ENCODE measurements at regions not wholly inside any gene's neighbourhood (a gene's known extent, or its start where the extent isn't known, plus 50 kb on each side); places are given as distances from the start of the nearest gene placed in this dataset.

DNA sequence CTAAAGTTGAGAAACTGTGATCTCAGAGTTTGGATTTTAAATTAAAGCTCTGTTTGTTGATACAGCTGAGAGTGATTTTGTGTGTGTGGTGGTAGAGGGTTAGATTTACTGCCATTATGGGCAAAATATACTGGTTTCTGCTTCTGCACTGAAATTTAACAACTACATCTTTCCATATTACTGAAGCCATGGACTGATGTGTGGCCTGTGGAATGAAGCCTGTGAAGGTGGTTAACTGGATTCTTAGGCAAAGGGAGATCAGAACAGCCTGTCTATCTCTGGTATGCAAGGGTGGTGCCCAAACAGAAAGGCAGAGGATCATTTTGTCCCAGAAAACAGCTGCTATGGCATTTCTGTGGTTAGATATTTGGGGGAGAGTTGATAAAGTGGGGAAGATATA lies 297.3 kb upstream of the THBS1 start:
- CTCF ChIA-PET (ENCODE audit: partially characterized antibody) = no interaction called here
- no peak for DNase-seq (ENCODE audit: low read depth in 1 of 2, low spot score in 2 of 2)

More for the DNA sequence above, 297.3 kb upstream of the THBS1 start:
- H3K79me1 ChIP-seq (ENCODE audit: low read depth, low read length) = no peaks in the 10 kb centered on the region
- H3K4me3 ChIP-seq (ENCODE audit: extremely low read depth in 1 of 4, insufficient read depth in 2 of 4, low read depth in 3 of 4, low read length in 4 of 4) = no peak overlapping the region
- no peak overlapping the region for H2AFZ ChIP-seq (ENCODE audit: low read length)
- no peak for TF ChIP-seq CEBPB (IDR thresholded peaks at IDR 0.05; ENCODE audit: low read depth, low read length)
- no peak for TF ChIP-seq KDM4A (IDR thresholded peaks at IDR 0.05; ENCODE audit: low read depth, low read length, severe bottlenecking)
- no peak for TF ChIP-seq SP4 (IDR thresholded peaks at IDR 0.05; ENCODE audit: low read length)
- POLR2A ChIA-PET (ENCODE audit: partially characterized antibody) = no interaction called here
- H3K23ac ChIP-seq (ENCODE audit: insufficient read length) = no peak overlapping the region
- no peak overlapping the region for H2BK12ac ChIP-seq (ENCODE audit: low read depth, low read length)
- H4K20me1 ChIP-seq (replicated peaks in 1 of 2; ENCODE audit: control insufficient read depth in 1 of 2, insufficient read depth in 2 of 2, low read length in 2 of 2) = no peaks in the 10 kb centered on the region
- H3K27ac ChIP-seq (ENCODE audit: low read depth, low read length) = no peak overlapping the region
- no peak overlapping the region for H2AK5ac ChIP-seq (ENCODE audit: low read depth, low read length)
- no peak overlapping the region for H2BK20ac ChIP-seq (ENCODE audit: low read length)
- no peak overlapping the region for H2BK120ac ChIP-seq (replicated peaks; ENCODE audit: low read depth, low read length)
- no peaks in the 10 kb centered on the region for H3K9me3 ChIP-seq (ENCODE audit: insufficient read depth in 2 of 2, low read depth in 1 of 2, low read length in 1 of 2)
- no peak overlapping the region for H3K14ac ChIP-seq (ENCODE audit: insufficient read length)
- no peak overlapping the region for H2BK15ac ChIP-seq (ENCODE audit: low read length)
- no peak overlapping the region for H4K8ac ChIP-seq (ENCODE audit: extremely low read depth, insufficient read depth, low read length)
- no peaks in the 10 kb centered on the region for H3K79me2 ChIP-seq (ENCODE audit: control insufficient read depth in 1 of 2, insufficient read depth in 2 of 2, low read length in 2 of 2)
- H2BK5ac ChIP-seq (ENCODE audit: low read depth, low read length) = no peak overlapping the region
- H3K27me3 ChIP-seq (replicated peaks in 1 of 4; ENCODE audit: control insufficient read depth in 3 of 4, extremely low read depth in 1 of 4, insufficient read depth in 3 of 4, low read length in 3 of 4) = peaks cover 0 to 1% (median 0%) of the 10 kb centered on the region in 4 experiments; a peak in 1 of 7 replicates
- H3K4me2 ChIP-seq (ENCODE audit: insufficient read depth in 1 of 2, low read depth in 2 of 2, low read length in 2 of 2) = no peak overlapping the region
- no peak overlapping the region for H3K4ac ChIP-seq (replicated peaks; ENCODE audit: insufficient read length, low read depth, low read length)
- H4K5ac ChIP-seq (ENCODE audit: insufficient read length, low read depth, low read length) = no peak overlapping the region
- no peak overlapping the region for H3K18ac ChIP-seq (ENCODE audit: extremely low read depth, low read length)
- no peaks in the 10 kb centered on the region for H3K4me1 ChIP-seq (replicated peaks in 1 of 4; ENCODE audit: control insufficient read depth in 3 of 4, insufficient read depth in 4 of 4, low read length in 3 of 4)
- no peak overlapping the region for H4K91ac ChIP-seq (replicated peaks; ENCODE audit: insufficient read length, low read length)
- no peak for FAIRE-seq
- no peak overlapping the region for H3K56ac ChIP-seq (replicated peaks; ENCODE audit: insufficient read length, low read depth, low read length)
- no peaks in the 10 kb centered on the region for H3K23me2 ChIP-seq (ENCODE audit: low read depth, low read length)
- H3K9ac ChIP-seq (replicated peaks in 1 of 4; ENCODE audit: extremely low read depth in 1 of 4, low read depth in 3 of 4, low read length in 3 of 4) = no peak overlapping the region
- H3K36me3 ChIP-seq (ENCODE audit: control insufficient read depth in 2 of 4, insufficient read depth in 4 of 4, low read length in 3 of 4) = no peaks in the 10 kb centered on the region
